ENCODE measurements at regions not wholly inside any gene's neighbourhood (a gene's known extent, or its start where the extent isn't known, plus 50 kb on each side); places are given as distances from the start of the nearest gene placed in this dataset.
A peak's percentile ranks its signal among the peaks of the same experiment; 100 is the strongest.
"Not testable (repeated sequence)": the region's sequence is repeated elsewhere in the genome, so short reads cannot be mapped to it uniquely, and the experiment has no call there.

- DNase-seq (ENCODE audit: low read depth): no peak
These were observed 91.4 kb downstream of the NCOR2 start for GRCh38 chr12:124476011-124476400.

GRCh38 chr12:124475295-124476010 is 92.0 kb downstream of the NCOR2 start:
- no peak for DNase-seq (ENCODE audit: low read depth)

- no peak for DNase-seq (ENCODE audit: low read depth)
These were observed 92.7 kb downstream of the NCOR2 start for GRCh38 chr12:124474709-124475108.

- DNase-seq (ENCODE audit: low read depth): no peak
These were observed 94.6 kb downstream of the NCOR2 start for GRCh38 chr12:124472690-124473279.

- no peak for DNase-seq (ENCODE audit: low read depth)
These were observed 95.6 kb downstream of the NCOR2 start for GRCh38 chr12:124471828-124472227.

- no peak for DNase-seq (ENCODE audit: low read depth)
These were observed 96.6 kb downstream of the NCOR2 start for GRCh38 chr12:124470806-124471205.

- no peak for DNase-seq (ENCODE audit: low read depth)
These were observed 97.3 kb downstream of the NCOR2 start for GRCh38 chr12:124470139-124470538.

GRCh38 chr12:124469193-124469888 is 98.1 kb downstream of the NCOR2 start:
- DNase-seq (ENCODE audit: low read depth): no peak

- not testable (repeated sequence) for DNase-seq (ENCODE audit: low read depth)
These were observed 99.9 kb downstream of the NCOR2 start for GRCh38 chr12:124467549-124467948.

- DNase-seq (ENCODE audit: low read depth): peak; percentile 63
These were observed 100.9 kb downstream of the NCOR2 start for GRCh38 chr12:124466216-124467128.

- no peak for DNase-seq (ENCODE audit: low read depth)
These were observed 101.9 kb downstream of the NCOR2 start for GRCh38 chr12:124465473-124465872.

GRCh38 chr12:124464830-124465229 is 102.6 kb downstream of the NCOR2 start:
- DNase-seq (ENCODE audit: low read depth): no peak

- DNase-seq (ENCODE audit: low read depth): no peak
These were observed 103.3 kb downstream of the NCOR2 start for GRCh38 chr12:124464062-124464461.

GRCh38 chr12:124463341-124463921 is 104.0 kb downstream of the NCOR2 start:
- DNase-seq (ENCODE audit: low read depth): no peak

- DNase-seq (ENCODE audit: low read depth): no peak
These were observed 104.7 kb downstream of the NCOR2 start for GRCh38 chr12:124462750-124463149.

- DNase-seq (ENCODE audit: low read depth): no peak
These were observed 105.4 kb downstream of the NCOR2 start for GRCh38 chr12:124461851-124462623.

- DNase-seq (ENCODE audit: low read depth): no peak
These were observed 106.2 kb downstream of the NCOR2 start for GRCh38 chr12:124461241-124461673.

- no peak for DNase-seq (ENCODE audit: low read depth)
These were observed 106.6 kb downstream of the NCOR2 start for GRCh38 chr12:124460771-124461170.

- no peak for DNase-seq (ENCODE audit: low read depth)
These were observed 107.4 kb downstream of the NCOR2 start for GRCh38 chr12:124459852-124460645.

All from stimulated activated CD8-positive, alpha-beta memory T cell treated with anti-CD3 and anti-CD28 coated beads, Interleukin-7, amount 100 ng/mL, for 24 hours (primary cell).